ENCODE measurements at regions not wholly inside any gene's neighbourhood (a gene's known extent, or its start where the extent isn't known, plus 50 kb on each side); places are given as distances from the start of the nearest gene placed in this dataset.

DNA sequence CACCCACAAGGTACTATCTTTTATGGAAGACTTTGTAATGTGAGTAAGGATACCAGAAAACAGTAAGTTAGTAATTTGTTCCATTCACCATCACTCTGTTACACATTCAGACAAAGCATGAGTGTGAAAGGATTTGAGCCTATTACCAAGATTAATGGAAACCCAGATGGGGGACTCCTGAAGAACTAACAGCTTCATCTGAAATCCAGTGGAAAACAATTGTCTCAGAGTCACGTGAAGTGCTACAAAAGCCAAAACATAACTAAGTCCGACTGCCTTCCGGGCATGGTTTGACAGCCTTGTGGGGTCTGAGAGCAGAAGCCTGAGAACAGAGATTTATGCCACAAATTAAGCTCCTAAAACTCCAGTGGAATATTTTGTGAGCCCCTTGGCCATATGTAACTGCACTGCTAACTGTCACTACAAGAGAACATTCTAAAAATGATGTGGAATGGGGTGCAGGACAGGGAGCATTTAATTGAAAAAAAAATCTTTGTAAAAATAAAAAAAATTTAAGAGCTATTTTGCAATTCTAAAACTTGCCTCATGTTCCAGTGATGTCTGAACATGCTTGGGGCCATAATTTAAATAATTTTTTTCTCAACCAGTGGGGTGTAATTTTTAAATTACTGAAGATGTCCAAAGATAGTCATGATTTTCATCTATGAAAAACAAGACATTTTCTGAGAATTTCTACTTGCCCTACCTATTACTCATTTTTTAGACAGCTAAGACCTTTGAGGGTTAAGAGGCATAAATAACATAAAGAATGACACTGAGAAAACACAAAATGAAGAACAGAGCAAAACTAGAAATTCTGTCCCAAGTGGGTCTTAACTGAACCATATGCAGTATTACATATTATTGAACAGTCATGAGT lies 555.0 kb downstream of the INHBA start (continued):
- TF ChIP-seq FOSL1 (IDR thresholded peaks at IDR 0.05; ENCODE audit: insufficient read depth, low read depth, low read length), result no peak
- TF ChIP-seq BACH1 (IDR thresholded peaks at IDR 0.05; ENCODE audit: low read length), result no peak
- TF ChIP-seq SIRT6 (IDR thresholded peaks at IDR 0.05; ENCODE audit: low read length), result no peak
- TF ChIP-seq SIX5 (IDR thresholded peaks at IDR 0.05; ENCODE audit: low read depth, low read length), result no peak
- TF ChIP-seq, protein P1, sequence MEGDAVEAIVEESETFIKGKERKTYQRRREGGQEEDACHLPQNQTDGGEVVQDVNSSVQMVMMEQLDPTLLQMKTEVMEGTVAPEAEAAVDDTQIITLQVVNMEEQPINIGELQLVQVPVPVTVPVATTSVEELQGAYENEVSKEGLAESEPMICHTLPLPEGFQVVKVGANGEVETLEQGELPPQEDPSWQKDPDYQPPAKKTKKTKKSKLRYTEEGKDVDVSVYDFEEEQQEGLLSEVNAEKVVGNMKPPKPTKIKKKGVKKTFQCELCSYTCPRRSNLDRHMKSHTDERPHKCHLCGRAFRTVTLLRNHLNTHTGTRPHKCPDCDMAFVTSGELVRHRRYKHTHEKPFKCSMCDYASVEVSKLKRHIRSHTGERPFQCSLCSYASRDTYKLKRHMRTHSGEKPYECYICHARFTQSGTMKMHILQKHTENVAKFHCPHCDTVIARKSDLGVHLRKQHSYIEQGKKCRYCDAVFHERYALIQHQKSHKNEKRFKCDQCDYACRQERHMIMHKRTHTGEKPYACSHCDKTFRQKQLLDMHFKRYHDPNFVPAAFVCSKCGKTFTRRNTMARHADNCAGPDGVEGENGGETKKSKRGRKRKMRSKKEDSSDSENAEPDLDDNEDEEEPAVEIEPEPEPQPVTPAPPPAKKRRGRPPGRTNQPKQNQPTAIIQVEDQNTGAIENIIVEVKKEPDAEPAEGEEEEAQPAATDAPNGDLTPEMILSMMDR (IDR thresholded peaks at IDR 0.05; ENCODE audit: control extremely low read depth in 1 of 3, insufficient read depth in 1 of 3, low read depth in 1 of 3, low read length in 3 of 3), result no peak
- TF ChIP-seq, protein P2, sequence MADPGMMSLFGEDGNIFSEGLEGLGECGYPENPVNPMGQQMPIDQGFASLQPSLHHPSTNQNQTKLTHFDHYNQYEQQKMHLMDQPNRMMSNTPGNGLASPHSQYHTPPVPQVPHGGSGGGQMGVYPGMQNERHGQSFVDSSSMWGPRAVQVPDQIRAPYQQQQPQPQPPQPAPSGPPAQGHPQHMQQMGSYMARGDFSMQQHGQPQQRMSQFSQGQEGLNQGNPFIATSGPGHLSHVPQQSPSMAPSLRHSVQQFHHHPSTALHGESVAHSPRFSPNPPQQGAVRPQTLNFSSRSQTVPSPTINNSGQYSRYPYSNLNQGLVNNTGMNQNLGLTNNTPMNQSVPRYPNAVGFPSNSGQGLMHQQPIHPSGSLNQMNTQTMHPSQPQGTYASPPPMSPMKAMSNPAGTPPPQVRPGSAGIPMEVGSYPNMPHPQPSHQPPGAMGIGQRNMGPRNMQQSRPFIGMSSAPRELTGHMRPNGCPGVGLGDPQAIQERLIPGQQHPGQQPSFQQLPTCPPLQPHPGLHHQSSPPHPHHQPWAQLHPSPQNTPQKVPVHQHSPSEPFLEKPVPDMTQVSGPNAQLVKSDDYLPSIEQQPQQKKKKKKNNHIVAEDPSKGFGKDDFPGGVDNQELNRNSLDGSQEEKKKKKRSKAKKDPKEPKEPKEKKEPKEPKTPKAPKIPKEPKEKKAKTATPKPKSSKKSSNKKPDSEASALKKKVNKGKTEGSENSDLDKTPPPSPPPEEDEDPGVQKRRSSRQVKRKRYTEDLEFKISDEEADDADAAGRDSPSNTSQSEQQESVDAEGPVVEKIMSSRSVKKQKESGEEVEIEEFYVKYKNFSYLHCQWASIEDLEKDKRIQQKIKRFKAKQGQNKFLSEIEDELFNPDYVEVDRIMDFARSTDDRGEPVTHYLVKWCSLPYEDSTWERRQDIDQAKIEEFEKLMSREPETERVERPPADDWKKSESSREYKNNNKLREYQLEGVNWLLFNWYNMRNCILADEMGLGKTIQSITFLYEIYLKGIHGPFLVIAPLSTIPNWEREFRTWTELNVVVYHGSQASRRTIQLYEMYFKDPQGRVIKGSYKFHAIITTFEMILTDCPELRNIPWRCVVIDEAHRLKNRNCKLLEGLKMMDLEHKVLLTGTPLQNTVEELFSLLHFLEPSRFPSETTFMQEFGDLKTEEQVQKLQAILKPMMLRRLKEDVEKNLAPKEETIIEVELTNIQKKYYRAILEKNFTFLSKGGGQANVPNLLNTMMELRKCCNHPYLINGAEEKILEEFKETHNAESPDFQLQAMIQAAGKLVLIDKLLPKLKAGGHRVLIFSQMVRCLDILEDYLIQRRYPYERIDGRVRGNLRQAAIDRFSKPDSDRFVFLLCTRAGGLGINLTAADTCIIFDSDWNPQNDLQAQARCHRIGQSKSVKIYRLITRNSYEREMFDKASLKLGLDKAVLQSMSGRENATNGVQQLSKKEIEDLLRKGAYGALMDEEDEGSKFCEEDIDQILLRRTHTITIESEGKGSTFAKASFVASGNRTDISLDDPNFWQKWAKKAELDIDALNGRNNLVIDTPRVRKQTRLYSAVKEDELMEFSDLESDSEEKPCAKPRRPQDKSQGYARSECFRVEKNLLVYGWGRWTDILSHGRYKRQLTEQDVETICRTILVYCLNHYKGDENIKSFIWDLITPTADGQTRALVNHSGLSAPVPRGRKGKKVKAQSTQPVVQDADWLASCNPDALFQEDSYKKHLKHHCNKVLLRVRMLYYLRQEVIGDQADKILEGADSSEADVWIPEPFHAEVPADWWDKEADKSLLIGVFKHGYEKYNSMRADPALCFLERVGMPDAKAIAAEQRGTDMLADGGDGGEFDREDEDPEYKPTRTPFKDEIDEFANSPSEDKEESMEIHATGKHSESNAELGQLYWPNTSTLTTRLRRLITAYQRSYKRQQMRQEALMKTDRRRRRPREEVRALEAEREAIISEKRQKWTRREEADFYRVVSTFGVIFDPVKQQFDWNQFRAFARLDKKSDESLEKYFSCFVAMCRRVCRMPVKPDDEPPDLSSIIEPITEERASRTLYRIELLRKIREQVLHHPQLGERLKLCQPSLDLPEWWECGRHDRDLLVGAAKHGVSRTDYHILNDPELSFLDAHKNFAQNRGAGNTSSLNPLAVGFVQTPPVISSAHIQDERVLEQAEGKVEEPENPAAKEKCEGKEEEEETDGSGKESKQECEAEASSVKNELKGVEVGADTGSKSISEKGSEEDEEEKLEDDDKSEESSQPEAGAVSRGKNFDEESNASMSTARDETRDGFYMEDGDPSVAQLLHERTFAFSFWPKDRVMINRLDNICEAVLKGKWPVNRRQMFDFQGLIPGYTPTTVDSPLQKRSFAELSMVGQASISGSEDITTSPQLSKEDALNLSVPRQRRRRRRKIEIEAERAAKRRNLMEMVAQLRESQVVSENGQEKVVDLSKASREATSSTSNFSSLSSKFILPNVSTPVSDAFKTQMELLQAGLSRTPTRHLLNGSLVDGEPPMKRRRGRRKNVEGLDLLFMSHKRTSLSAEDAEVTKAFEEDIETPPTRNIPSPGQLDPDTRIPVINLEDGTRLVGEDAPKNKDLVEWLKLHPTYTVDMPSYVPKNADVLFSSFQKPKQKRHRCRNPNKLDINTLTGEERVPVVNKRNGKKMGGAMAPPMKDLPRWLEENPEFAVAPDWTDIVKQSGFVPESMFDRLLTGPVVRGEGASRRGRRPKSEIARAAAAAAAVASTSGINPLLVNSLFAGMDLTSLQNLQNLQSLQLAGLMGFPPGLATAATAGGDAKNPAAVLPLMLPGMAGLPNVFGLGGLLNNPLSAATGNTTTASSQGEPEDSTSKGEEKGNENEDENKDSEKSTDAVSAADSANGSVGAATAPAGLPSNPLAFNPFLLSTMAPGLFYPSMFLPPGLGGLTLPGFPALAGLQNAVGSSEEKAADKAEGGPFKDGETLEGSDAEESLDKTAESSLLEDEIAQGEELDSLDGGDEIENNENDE (IDR thresholded peaks at IDR 0.05; ENCODE audit: insufficient replicate concordance, low read length), result no peak
